ENCODE measurements at regions not wholly inside any gene's neighbourhood (a gene's known extent, or its start where the extent isn't known, plus 50 kb on each side); places are given as distances from the start of the nearest gene placed in this dataset.

- BruUV-seq (replicated peaks) = no TSS peak
- no peak overlapping the region for H3K27ac ChIP-seq (ENCODE audit: extremely low read length, insufficient read depth, low read length)
- no peak for ATAC-seq
- H3K27me3 ChIP-seq (ENCODE audit: control insufficient read depth in 1 of 2, insufficient read depth in 2 of 2, low read length in 2 of 2) = no peaks in the 10 kb centered on the region
- H2AFZ ChIP-seq (ENCODE audit: low read length) = no peak overlapping the region
- no peak overlapping the region for H3K9ac ChIP-seq (ENCODE audit: insufficient read depth, low read depth, low read length)
- intact Hi-C loops (cut with micrococcal nuclease; ENCODE audit: unreplicated experiment) (no loop called here), in situ Hi-C loops (cut with HindIII; ENCODE audit: extremely low pct_ligation_motif_present, low pct_unique_long_range_greater_than_20kb) (no loop called here)
- TF ChIP-seq MIER2 (CRISPR knock-in tag; IDR thresholded peaks at IDR 0.05) = no peak
- TF ChIP-seq, protein P1, sequence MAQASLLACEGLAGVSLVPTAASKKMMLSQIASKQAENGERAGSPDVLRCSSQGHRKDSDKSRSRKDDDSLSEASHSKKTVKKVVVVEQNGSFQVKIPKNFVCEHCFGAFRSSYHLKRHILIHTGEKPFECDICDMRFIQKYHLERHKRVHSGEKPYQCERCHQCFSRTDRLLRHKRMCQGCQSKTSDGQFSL (CRISPR knock-in tag; IDR thresholded peaks at IDR 0.05) = no peak
- no peak for TF ChIP-seq SRSF9 (IDR thresholded peaks at IDR 0.05; ENCODE audit: borderline replicate concordance, insufficient read depth, low read depth, low read length, poor library complexity, severe bottlenecking)
- TF ChIP-seq ATM (IDR thresholded peaks at IDR 0.05; ENCODE audit: borderline replicate concordance) = no peak
- TF ChIP-seq ZNF841 (CRISPR knock-in tag; IDR thresholded peaks at IDR 0.05; ENCODE audit: borderline replicate concordance) = no peak
- TF ChIP-seq KDM5B (CRISPR knock-in tag; IDR thresholded peaks at IDR 0.05; ENCODE audit: borderline replicate concordance) = no peak
- no peak for TF ChIP-seq ZBTB42 (CRISPR knock-in tag; IDR thresholded peaks at IDR 0.05)
- TF ChIP-seq BRF2 (CRISPR knock-in tag; IDR thresholded peaks at IDR 0.05) = no peak
- TF ChIP-seq MTA3 (CRISPR knock-in tag; IDR thresholded peaks at IDR 0.05) = no peak
- no peak for TF ChIP-seq HIVEP1 (CRISPR knock-in tag; IDR thresholded peaks at IDR 0.05)
- no peak for TF ChIP-seq SMYD3 (CRISPR knock-in tag; IDR thresholded peaks at IDR 0.05)
- TF ChIP-seq MAFF (IDR thresholded peaks at IDR 0.05; ENCODE audit: low read depth, low read length) = no peak
- ChIA-PET CTCF (ENCODE audit: low intra/inter-chr PET ratio, low total read pairs) (no interaction called here), POLR2A (no interaction called here)
- WGBS (ENCODE audit: low lambda C conversion rate) = 0% methylated on average over 2 of the region's 4 CpGs
- no peak overlapping the region for H3K4me2 ChIP-seq (ENCODE audit: low read depth, low read length)
- H3K9me3 ChIP-seq (ENCODE audit: low read length) = no peaks in the 10 kb centered on the region
- no peaks in the 10 kb centered on the region for H3K4me1 ChIP-seq (ENCODE audit: insufficient read depth, low read length)
- no peaks in the 10 kb centered on the region for H3K36me3 ChIP-seq (replicated peaks in 1 of 2; ENCODE audit: control insufficient read depth in 1 of 2, insufficient read depth in 2 of 2, low read length in 2 of 2)
- H3K79me2 ChIP-seq (ENCODE audit: insufficient read depth, low read length) = no peaks in the 10 kb centered on the region
- DNase-seq (ENCODE audit: low spot score) = no peak
- H3K4me3 ChIP-seq (replicated peaks in 1 of 3; ENCODE audit: insufficient read depth in 1 of 3, low read depth in 2 of 3, low read length in 3 of 3) = no peak overlapping the region
- FAIRE-seq = no peak
- H4K20me1 ChIP-seq (ENCODE audit: insufficient read depth, low read length) = no peaks in the 10 kb centered on the region
Observed at GRCh38 chr13:78168981-78169380, 250.3 kb upstream of the EDNRB start.

All from HepG2 (cell line).